Mammary epithelial cell (primary cell): ENCODE measurements at regions not wholly inside any gene's neighbourhood (a gene's known extent, or its start where the extent isn't known, plus 50 kb on each side); places are given as distances from the start of the nearest gene placed in this dataset.

Source experiments
- EZH2 ChIP-seq: IDR thresholded peaks from 2 replicates; pipeline ENCODE4 v1.6.1; 2012; ENCODE audit warnings: low read length, inconsistent platforms, borderline replicate concordance
- TF ChIP-seq, protein P1 (sequence below), 2 donors: IDR thresholded peaks in 1 of 2; conservative IDR thresholded peaks in 1 of 2; 2 replicates each; pipeline ENCODE4 v1.5.1; 2011 to 2012; ENCODE audit warnings: inconsistent platforms in 2 of 2, low read length in 2 of 2, mild to moderate bottlenecking in 2 of 2, control low read depth in 1 of 2, low read depth in 1 of 2; ENCODE audit not compliant: insufficient read depth in 1 of 2; ENCODE audit errors: extremely low read depth in 1 of 2

DNA sequence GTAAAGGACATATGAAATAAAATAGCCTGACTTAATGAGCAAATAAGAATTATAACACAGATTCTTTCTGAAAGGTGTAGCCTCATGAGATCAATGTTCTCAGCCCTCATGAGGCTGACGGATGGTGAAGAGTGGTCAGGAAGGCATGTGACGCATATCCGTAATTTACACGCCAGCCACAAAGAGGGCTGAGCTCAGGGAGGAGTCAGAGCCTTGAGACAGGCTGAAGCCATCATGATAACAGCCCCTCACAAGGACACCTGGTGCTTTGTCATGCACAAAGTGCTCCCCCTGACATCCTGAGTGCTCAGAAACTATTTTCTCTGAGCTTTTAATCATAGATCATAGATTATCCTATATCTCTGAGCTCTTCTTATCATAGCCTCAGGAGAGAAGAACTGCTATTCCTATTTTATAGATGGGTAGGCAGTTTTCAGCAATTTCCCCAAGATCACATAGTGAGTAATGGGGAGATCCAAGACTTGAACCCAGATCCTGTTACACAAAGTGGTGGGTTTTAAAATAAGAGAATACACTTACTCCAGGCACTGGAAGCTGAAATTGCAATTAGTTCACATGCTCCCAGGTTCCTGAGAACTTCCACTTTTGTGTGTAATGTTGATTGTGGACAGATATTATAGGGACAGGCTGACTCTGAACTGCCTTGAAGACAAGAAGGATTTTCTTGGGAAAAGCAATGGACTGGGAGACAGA is 267.1 kb downstream of the RPLP1 start:
- TF ChIP-seq, protein P1, sequence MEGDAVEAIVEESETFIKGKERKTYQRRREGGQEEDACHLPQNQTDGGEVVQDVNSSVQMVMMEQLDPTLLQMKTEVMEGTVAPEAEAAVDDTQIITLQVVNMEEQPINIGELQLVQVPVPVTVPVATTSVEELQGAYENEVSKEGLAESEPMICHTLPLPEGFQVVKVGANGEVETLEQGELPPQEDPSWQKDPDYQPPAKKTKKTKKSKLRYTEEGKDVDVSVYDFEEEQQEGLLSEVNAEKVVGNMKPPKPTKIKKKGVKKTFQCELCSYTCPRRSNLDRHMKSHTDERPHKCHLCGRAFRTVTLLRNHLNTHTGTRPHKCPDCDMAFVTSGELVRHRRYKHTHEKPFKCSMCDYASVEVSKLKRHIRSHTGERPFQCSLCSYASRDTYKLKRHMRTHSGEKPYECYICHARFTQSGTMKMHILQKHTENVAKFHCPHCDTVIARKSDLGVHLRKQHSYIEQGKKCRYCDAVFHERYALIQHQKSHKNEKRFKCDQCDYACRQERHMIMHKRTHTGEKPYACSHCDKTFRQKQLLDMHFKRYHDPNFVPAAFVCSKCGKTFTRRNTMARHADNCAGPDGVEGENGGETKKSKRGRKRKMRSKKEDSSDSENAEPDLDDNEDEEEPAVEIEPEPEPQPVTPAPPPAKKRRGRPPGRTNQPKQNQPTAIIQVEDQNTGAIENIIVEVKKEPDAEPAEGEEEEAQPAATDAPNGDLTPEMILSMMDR (conservative IDR thresholded peaks at IDR 0.05 in 1 of 2, IDR thresholded peaks at IDR 0.05 in 1 of 2; ENCODE audit: extremely low read depth in 1 of 2, insufficient read depth in 1 of 2, low read depth in 1 of 2, low read length in 2 of 2), result no peak
- TF ChIP-seq EZH2, result no peak
